ENCODE measurements at regions not wholly inside any gene's neighbourhood (a gene's known extent, or its start where the extent isn't known, plus 50 kb on each side); places are given as distances from the start of the nearest gene placed in this dataset.

DNA sequence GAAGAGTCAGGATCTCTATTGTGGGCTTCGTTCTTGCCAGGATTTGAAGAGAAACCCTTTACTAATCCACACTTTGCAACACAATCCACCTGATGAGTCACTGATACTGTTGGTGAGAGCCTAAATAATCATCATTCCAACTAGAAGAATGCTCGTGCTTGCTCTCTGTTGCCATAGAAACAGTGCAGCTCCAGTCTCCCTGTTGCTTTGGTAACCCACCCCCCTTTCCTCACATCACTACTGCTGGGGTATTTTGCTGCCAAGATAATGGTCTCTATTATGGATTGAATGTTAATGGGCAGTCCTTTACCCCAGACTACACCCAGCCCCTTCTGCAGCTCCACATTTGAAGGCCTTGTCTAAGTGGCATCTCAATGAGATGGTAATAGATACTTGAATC lies 190.4 kb downstream of the ABCC12 start:
- TF ChIP-seq EZH2 (IDR thresholded peaks at IDR 0.05; ENCODE audit: insufficient read depth, poor library complexity, severe bottlenecking) = no peak
- TF ChIP-seq EZH2phosphoT487 (IDR thresholded peaks at IDR 0.05; ENCODE audit: insufficient read depth, low read depth) = no peak
